Osteoblast (primary cell): ENCODE measurements at regions not wholly inside any gene's neighbourhood (a gene's known extent, or its start where the extent isn't known, plus 50 kb on each side); places are given as distances from the start of the nearest gene placed in this dataset.
A peak's percentile ranks its signal among the peaks of the same experiment; 100 is the strongest.
"Not testable (repeated sequence)": the region's sequence is repeated elsewhere in the genome, so short reads cannot be mapped to it uniquely, and the experiment has no call there.

Source experiments
- DNase-seq: peaks from one replicate; pipeline ENCODE4 v3.0.0; 2011; ENCODE audit warnings: low spot score, mixed read lengths; ENCODE audit not compliant: insufficient read length; ENCODE audit errors: missing footprints
- H2AFZ ChIP-seq: 2 replicates; pipeline ENCODE4 v1.6.0; 2011; ENCODE audit warnings: mild to moderate bottlenecking, low read length
- H3K27ac ChIP-seq: 2 replicates; pipeline ENCODE4 v1.5.1; 2011; ENCODE audit warnings: mild to moderate bottlenecking, low read depth, low read length, moderate library complexity
- H3K27me3 ChIP-seq: 2 replicates; pipeline ENCODE4 v1.6.0; 2012; ENCODE audit warnings: mild to moderate bottlenecking, control low read depth, inconsistent platforms, low read length, moderate library complexity; ENCODE audit not compliant: insufficient read depth
- H3K36me3 ChIP-seq: 2 replicates; pipeline ENCODE4 v1.5.1; 2011; ENCODE audit warnings: mild to moderate bottlenecking, low read length, control low read depth, moderate library complexity; ENCODE audit not compliant: insufficient read depth
- H3K4me1 ChIP-seq: 2 replicates; pipeline ENCODE4 v1.5.1; 2011; ENCODE audit warnings: mild to moderate bottlenecking, low read length, control low read depth, moderate library complexity; ENCODE audit not compliant: insufficient read depth
- H3K4me2 ChIP-seq: 2 replicates; pipeline ENCODE4 v1.6.0; 2011; ENCODE audit warnings: mild to moderate bottlenecking, low read length; ENCODE audit not compliant: insufficient read depth
- H3K4me3 ChIP-seq: fragments of 200-600 bp; sonication (generic); 3 replicates; pipeline ENCODE4 v1.5.1; 2012; ENCODE audit warnings: mild to moderate bottlenecking, low read length, inconsistent platforms; ENCODE audit not compliant: insufficient read depth
- H3K79me2 ChIP-seq: 2 replicates; pipeline ENCODE4 v1.6.0; 2012; ENCODE audit warnings: mild to moderate bottlenecking, low read length, control low read depth, inconsistent platforms; ENCODE audit not compliant: insufficient read depth
- H3K9me3 ChIP-seq: 2 replicates; pipeline ENCODE4 v1.5.1; 2011; ENCODE audit warnings: low read depth, low read length, control low read depth
- H4K20me1 ChIP-seq: 2 replicates; pipeline ENCODE4 v1.6.0; 2012; ENCODE audit warnings: mild to moderate bottlenecking, low read length, control low read depth; ENCODE audit not compliant: insufficient read depth
- CTCF ChIP-seq: IDR thresholded peaks from 2 replicates; pipeline ENCODE4 v1.5.1; 2011; ENCODE audit warnings: mild to moderate bottlenecking, low read depth, low read length, moderate library complexity; ENCODE audit errors: extremely low read depth

GRCh38 chr10:4395731-4396130, 430.3 kb upstream of the AKR1E2 start:
- no peaks in the 10 kb centered on the region for H3K9me3 ChIP-seq
- no peak overlapping the region for H3K4me3 ChIP-seq
- H2AFZ ChIP-seq = no peak overlapping the region
- H3K36me3 ChIP-seq = no peaks in the 10 kb centered on the region
- H3K4me1 ChIP-seq = no peaks in the 10 kb centered on the region
- no peak for TF ChIP-seq CTCF
- H3K4me2 ChIP-seq = no peak overlapping the region
- H3K27me3 ChIP-seq = no peaks in the 10 kb centered on the region
- H3K27ac ChIP-seq = no peak overlapping the region
- H4K20me1 ChIP-seq = no peaks in the 10 kb centered on the region
- H3K79me2 ChIP-seq = no peaks in the 10 kb centered on the region
- no peak for DNase-seq

GRCh38 chr10:4394455-4394854, 431.6 kb upstream of the AKR1E2 start:
- DNase-seq, H2AFZ ChIP-seq, H3K4me2 ChIP-seq, H3K36me3 ChIP-seq, H3K27ac ChIP-seq, H3K4me3 ChIP-seq, H3K4me1 ChIP-seq, H3K9me3 ChIP-seq, H3K27me3 ChIP-seq, H3K79me2 ChIP-seq, H4K20me1 ChIP-seq: not testable (repeated sequence)

GRCh38 chr10:4391683-4392082, 434.3 kb upstream of the AKR1E2 start:
- Histone ChIP-seq H2AFZ (no peak overlapping the region), H3K4me1 (no peaks in the 10 kb centered on the region), H3K79me2 (no peaks in the 10 kb centered on the region), H3K36me3 (no peaks in the 10 kb centered on the region), H3K27ac (no peak overlapping the region), H3K27me3 (no peaks in the 10 kb centered on the region), H3K9me3 (no peaks in the 10 kb centered on the region), H3K4me3 (no peak overlapping the region), H4K20me1 (no peaks in the 10 kb centered on the region), H3K4me2 (no peak overlapping the region)
- TF ChIP-seq CTCF = peak; percentile 26
- DNase-seq = no peak

GRCh38 chr10:4390219-4390618, 435.8 kb upstream of the AKR1E2 start:
- no peaks in the 10 kb centered on the region for H3K9me3 ChIP-seq
- H3K79me2 ChIP-seq = no peaks in the 10 kb centered on the region
- H2AFZ ChIP-seq = no peak overlapping the region
- no peaks in the 10 kb centered on the region for H4K20me1 ChIP-seq
- no peak overlapping the region for H3K4me2 ChIP-seq
- no peaks in the 10 kb centered on the region for H3K36me3 ChIP-seq
- TF ChIP-seq CTCF = no peak
- H3K4me1 ChIP-seq = no peaks in the 10 kb centered on the region
- H3K27ac ChIP-seq = no peak overlapping the region
- no peaks in the 10 kb centered on the region for H3K27me3 ChIP-seq
- DNase-seq = no peak
- H3K4me3 ChIP-seq = no peak overlapping the region
